ENCODE measurements at regions not wholly inside any gene's neighbourhood (a gene's known extent, or its start where the extent isn't known, plus 50 kb on each side); places are given as distances from the start of the nearest gene placed in this dataset.

DNA sequence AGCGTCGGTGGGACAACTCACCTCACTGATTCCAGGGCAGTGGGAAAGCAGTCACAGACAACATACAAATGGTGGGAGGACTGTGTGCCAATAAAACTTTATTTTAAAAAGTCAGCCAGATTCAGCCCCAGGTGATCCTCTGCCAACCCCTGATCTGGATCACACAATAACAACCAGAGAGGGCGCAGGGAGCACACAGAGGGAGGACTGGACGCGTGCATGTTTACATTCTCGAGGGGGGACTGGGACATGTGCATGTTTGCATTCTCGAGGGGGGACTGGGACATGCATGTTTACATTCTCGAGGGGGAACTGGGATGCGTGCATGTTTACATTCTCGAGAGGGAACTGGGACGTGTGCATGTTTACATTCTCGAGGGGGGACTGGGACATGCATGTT lies 209.5 kb downstream of the NDUFA10 start (continued):
- TF ChIP-seq, protein P1, sequence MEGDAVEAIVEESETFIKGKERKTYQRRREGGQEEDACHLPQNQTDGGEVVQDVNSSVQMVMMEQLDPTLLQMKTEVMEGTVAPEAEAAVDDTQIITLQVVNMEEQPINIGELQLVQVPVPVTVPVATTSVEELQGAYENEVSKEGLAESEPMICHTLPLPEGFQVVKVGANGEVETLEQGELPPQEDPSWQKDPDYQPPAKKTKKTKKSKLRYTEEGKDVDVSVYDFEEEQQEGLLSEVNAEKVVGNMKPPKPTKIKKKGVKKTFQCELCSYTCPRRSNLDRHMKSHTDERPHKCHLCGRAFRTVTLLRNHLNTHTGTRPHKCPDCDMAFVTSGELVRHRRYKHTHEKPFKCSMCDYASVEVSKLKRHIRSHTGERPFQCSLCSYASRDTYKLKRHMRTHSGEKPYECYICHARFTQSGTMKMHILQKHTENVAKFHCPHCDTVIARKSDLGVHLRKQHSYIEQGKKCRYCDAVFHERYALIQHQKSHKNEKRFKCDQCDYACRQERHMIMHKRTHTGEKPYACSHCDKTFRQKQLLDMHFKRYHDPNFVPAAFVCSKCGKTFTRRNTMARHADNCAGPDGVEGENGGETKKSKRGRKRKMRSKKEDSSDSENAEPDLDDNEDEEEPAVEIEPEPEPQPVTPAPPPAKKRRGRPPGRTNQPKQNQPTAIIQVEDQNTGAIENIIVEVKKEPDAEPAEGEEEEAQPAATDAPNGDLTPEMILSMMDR (IDR thresholded peaks at IDR 0.05 in 2 of 3, conservative IDR thresholded peaks at IDR 0.05 in 1 of 3; ENCODE audit: control insufficient read depth in 2 of 3, extremely low read depth in 1 of 3, insufficient read depth in 1 of 3, low read depth in 3 of 3, low read length in 3 of 3) = no peak

GRCh38 chr2:239814861-239815601 lies 210.1 kb downstream of the NDUFA10 start:
- Histone ChIP-seq H3K4me1 (ENCODE audit: control insufficient read depth, insufficient read depth, low read length) (no peaks in the 10 kb centered on the region), H3K27ac (ENCODE audit: control insufficient read depth, insufficient read depth) (no peak overlapping the region), H3K4me3 (no peak overlapping the region), H3K27me3 (replicated peaks in 1 of 2; ENCODE audit: control insufficient read depth in 2 of 2, insufficient read depth in 2 of 2, low read length in 1 of 2) (no peaks in the 10 kb centered on the region; a peak in 1 of 4 replicates), H2AFZ (ENCODE audit: control insufficient read depth, low read depth, low read length) (no peak overlapping the region), H3K9me3 (replicated peaks; ENCODE audit: control insufficient read depth, insufficient read depth, low read length) (no peaks in the 10 kb centered on the region), H3K9ac (ENCODE audit: control insufficient read depth, insufficient read depth, low read length) (no peak overlapping the region), H3K4me2 (ENCODE audit: control insufficient read depth, insufficient read depth) (no peak overlapping the region), H3K36me3 (ENCODE audit: control insufficient read depth in 2 of 2, insufficient read depth in 2 of 2, low read length in 1 of 2) (no peaks in the 10 kb centered on the region), H4K20me1 (ENCODE audit: control insufficient read depth, insufficient read depth) (no peaks in the 10 kb centered on the region), H3K79me2 (ENCODE audit: control insufficient read depth, insufficient read depth, low read length) (no peaks in the 10 kb centered on the region)
- in situ Hi-C loops (cut with MboI) (no loop called here), intact Hi-C loops (cut with micrococcal nuclease; ENCODE audit: unreplicated experiment) (no loop called here)
- ATAC-seq (no peak), FAIRE-seq (no peak), DNase-seq (ENCODE audit: low read depth, low spot score) (no peak)
- POLR2A ChIA-PET = no interaction called here
- CTCF ChIA-PET = interaction anchor here (0.8 to 1.1 kb wide), 2 partner anchors 15 to 33 kb away, joined by 3 to 4 read pairs; no protein-coding TSS in a partner anchor
- TF ChIP-seq, protein P2, sequence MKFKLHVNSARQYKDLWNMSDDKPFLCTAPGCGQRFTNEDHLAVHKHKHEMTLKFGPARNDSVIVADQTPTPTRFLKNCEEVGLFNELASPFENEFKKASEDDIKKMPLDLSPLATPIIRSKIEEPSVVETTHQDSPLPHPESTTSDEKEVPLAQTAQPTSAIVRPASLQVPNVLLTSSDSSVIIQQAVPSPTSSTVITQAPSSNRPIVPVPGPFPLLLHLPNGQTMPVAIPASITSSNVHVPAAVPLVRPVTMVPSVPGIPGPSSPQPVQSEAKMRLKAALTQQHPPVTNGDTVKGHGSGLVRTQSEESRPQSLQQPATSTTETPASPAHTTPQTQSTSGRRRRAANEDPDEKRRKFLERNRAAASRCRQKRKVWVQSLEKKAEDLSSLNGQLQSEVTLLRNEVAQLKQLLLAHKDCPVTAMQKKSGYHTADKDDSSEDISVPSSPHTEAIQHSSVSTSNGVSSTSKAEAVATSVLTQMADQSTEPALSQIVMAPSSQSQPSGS (IDR thresholded peaks at IDR 0.05; ENCODE audit: low read length) = no peak
- 51% methylated on average over 17 of the region's 19 CpGs for WGBS (ENCODE audit: insufficient coverage, insufficient replicate concordance, low lambda C conversion rate, missing lambda C conversion rate)
- no TSS peak for BruUV-seq (replicated peaks)
- SMC1A ChIA-PET (ENCODE audit: uncharacterized antibody, unreplicated experiment) = no interaction called here
- RAD21 ChIA-PET (ENCODE audit: unreplicated experiment) = no interaction called here

Data from GM12878 (cell line).